Glomerular endothelial cell (primary cell): ENCODE measurements at regions not wholly inside any gene's neighbourhood (a gene's known extent, or its start where the extent isn't known, plus 50 kb on each side); places are given as distances from the start of the nearest gene placed in this dataset.
"Not testable (repeated sequence)": the region's sequence is repeated elsewhere in the genome, so short reads cannot be mapped to it uniquely, and the experiment has no call there.

Experiments used
- DNase-seq: peaks from one replicate; pipeline ENCODE4 v3.0.0-alpha.2; 2011; ENCODE audit warnings: low read depth, low spot score; ENCODE audit errors: extremely low read depth

DNA sequence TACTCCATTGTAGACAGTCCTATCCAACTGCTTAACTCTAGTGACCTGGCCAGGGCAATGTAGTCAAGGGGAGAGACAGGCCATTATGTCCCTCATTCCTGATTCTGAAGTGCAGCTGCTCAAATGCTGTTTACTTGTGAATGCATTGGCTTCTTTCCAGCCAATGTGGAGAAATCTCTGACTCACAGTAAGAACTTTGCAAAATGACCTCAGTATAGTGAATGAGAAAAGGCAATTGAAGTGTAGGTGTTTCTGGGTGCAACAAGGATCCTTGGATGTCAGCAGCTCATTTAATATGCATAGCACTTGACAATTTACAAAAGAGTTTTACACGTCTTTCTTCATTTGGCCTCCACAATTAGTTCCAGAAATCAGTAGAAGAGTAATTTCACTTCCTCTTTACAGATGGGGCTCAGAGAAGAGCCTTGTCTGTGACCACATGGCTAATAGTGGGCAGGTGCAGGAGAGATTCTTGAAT, 367.2 kb downstream of the OSTF1 start:
- no peak for DNase-seq

GRCh38 chr9:75456698-75457097, 368.4 kb downstream of the OSTF1 start:
- DNase-seq = no peak

GRCh38 chr9:75457474-75458011, 369.2 kb downstream of the OSTF1 start:
- no peak for DNase-seq

GRCh38 chr9:75459311-75459710, 371.0 kb downstream of the OSTF1 start:
- DNase-seq = not testable (repeated sequence)

GRCh38 chr9:75461183-75461582, 372.9 kb downstream of the OSTF1 start:
- no peak for DNase-seq

GRCh38 chr9:75462866-75463265, 374.6 kb downstream of the OSTF1 start:
- no peak for DNase-seq

DNA sequence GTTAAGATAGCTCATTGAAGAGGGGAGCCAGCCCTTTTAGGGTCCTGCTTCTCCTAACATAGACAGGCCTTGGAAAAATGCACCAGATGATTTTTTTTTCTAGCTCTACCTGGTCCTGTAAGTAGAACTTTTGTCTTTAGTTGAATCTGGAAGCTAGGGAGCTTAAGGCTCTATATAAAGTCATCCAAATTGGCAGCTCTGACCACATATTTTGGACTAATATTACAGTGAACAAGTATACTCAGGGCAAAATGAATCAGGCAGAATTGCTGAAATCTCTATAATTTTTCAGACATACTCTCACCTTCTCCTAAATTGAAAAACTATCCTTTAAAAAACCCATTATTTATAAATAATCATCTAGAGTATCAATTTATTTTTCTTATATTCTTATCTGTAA, 375.6 kb downstream of the OSTF1 start:
- no peak for DNase-seq

DNA sequence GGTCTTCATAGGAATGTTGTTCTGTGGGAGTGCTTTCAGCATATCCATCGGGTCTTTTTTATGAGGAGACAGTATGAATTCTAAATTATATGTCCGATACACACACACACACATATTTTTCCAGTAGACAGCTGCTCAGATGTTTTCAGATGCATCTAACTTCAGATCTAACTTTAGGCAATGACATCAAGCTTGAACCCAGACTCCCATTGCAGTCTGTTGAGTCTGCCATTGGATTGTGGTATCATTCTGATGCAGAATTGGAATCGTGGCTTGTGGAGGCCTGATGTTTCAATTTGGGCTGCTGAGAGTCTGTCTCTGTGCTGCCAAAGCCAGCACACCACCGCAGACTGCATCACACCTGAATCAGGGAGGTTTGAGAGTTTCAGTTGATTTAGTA, 376.4 kb downstream of the OSTF1 start:
- DNase-seq = no peak

- no peak for DNase-seq
These were observed 378.8 kb downstream of the OSTF1 start for GRCh38 chr9:75467142-75467541.

GRCh38 chr9:75471549-75472114, 383.3 kb downstream of the OSTF1 start:
- DNase-seq = no peak

- DNase-seq = no peak
These were observed 394.3 kb downstream of the OSTF1 start for GRCh38 chr9:75482566-75482965.

- DNase-seq = no peak
These were observed 395.3 kb downstream of the OSTF1 start for GRCh38 chr9:75483636-75484035.

DNA sequence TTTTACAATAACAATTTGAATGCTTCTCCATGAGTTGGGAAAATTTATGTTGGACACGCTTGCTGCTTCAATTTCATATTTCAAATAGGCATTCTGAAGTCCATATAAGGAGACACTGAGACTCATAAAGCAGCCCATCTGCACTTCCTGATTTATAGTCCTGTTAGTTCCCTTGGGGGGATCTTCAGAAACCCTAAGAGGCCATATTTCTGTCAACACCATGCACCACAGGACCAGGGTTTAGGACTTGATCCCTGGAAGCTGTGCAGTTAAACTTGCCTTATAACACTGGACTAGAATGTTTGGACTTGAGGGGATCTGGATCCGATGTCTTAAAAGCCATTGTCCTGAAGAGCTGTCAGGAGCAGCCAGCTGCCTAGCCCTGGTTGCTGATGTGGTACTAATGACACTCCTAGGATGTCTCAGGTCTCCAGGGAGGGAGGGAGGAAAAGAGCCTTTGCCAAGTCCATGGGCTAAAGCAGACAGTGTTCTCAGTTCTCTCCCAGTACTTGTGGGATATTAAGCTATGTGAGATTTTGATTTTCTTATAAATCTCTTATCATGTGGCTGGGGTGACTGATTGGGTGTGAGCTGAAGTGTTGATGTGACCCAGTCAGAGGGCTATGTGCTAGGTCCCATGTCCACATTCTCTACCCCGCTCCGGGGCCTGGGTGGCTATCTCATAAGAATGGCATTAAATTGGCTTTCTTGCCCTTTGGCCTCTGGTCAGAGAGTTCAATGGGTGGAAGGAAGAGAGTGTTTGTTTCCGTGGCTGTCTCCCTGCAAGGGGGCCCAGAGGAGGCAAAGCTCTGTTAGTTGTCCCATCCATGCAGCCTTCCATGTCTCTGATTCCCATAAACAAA, 399.8 kb downstream of the OSTF1 start:
- DNase-seq = no peak

DNA sequence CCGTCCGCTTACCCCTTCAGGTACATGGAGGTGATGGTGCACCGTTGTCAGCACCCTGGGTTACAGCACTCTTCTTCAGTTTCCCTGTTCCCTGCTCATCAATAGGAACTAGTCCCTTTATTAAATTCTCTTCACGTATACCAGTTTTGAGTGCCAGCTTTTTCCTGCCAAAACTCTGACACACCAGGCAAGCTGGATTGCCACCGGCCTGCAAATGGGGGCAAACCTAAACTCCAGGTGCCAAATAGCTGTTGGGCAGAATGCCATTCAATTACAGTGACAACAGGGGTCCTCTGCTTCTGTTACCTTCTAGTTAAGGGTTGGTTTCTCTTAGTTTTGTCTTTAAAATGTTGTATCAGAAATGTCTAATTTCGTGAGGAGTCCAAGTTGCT, 400.4 kb downstream of the OSTF1 start:
- no peak for DNase-seq

- no peak for DNase-seq
These were observed 400.1 kb upstream of the PCSK5 start for GRCh38 chr9:75490326-75490725.

DNA sequence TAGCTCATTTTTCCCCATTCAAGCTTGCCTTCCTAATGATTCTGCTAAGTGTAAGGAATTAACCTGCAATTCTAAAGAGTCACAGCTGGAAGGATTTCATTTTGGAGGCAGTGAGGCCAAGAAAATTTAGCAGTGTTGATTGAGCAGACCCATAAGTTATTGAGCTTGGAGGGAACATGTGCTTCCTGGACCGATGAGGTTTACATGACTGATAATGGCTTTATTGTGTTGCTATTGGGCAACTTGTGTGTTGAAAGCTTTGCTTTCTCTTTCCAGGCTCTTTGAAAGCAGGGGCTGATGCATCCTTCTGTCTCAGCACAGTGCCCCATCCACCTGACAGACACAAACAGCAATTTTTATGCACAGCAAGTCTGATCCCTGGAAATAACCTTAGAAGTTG, 398.9 kb upstream of the PCSK5 start:
- DNase-seq = no peak

DNA sequence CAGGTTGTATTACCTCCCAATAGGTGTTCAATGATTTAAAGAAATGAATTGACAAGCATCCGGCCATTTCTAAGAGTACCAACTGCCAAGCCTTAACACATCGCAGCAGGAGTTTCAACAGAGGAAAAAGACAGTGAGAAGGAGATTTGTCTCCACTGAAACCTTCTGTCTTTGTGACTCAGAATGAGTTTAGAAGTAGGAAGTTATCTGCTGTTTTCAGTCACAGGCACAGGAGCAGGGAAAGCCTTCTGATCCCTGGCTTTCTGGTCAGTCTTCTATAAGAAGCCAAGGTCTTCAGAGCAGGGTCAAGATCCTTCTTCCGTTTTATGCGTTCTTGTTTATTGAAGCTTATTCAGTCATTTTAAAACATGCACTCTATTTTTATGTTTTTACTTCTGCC, 390.7 kb upstream of the PCSK5 start:
- no peak for DNase-seq

DNA sequence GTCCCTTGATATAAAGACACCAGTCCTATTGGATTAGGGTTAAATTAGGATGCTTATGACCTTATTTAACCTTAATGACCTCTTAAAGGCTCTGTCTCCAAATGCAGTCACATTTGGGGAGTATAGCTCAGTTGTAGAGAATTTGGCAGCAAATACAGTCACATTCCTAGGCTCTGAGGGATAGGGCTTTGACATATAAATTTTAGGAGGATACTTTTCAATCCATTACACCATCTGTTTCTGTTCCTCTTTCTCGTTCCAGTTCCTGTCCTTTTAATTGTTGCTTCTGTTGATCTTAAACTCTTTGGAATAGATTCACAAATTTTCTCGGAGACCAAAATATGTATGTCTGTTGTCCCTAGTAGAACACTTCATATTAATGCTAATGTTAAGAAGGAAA, 390.0 kb upstream of the PCSK5 start:
- no peak for DNase-seq

- DNase-seq = not testable (repeated sequence)
These were observed 389.5 kb upstream of the PCSK5 start for GRCh38 chr9:75500940-75501339.

GRCh38 chr9:75504721-75505120, 385.8 kb upstream of the PCSK5 start:
- DNase-seq = no peak

DNA sequence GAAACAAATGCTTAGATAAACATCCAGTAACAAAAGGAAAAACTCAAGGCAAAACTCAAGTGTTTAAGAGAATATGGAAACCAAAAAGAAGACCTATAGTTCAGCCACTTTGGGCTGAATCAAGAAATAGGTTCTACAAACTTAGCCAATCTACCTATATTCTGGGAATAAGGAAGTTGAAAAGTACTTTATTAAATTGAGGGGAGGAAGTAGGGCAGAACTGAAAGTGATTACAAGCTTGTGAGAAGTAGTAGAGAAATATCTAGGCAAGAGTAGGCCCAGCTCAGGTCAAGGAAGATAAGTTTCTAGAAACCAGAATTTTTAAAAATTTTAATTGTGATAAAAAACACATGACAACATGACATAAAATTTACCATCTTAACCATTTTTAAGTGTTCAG, 384.8 kb upstream of the PCSK5 start:
- no peak for DNase-seq

DNA sequence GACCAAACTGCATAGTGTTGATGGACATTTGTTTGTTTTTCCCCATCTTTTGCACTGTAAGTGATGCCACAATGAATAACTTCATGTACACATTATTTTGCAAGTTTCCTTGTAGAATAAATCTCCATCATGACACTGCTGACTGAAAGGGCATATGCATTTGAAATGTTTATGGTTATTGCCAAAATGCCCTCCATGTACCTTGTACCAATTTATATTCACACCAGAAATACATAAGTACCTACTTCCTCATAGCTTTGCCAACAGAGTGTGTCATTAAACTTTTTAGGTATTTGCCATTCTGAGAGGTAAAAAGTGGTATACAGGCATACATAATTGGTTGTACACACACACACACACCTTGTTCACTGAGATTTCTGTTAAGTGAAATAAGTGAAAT, 361.0 kb upstream of the PCSK5 start:
- DNase-seq = no peak
